ENCODE measurements at regions not wholly inside any gene's neighbourhood (a gene's known extent, or its start where the extent isn't known, plus 50 kb on each side); places are given as distances from the start of the nearest gene placed in this dataset.

DNA sequence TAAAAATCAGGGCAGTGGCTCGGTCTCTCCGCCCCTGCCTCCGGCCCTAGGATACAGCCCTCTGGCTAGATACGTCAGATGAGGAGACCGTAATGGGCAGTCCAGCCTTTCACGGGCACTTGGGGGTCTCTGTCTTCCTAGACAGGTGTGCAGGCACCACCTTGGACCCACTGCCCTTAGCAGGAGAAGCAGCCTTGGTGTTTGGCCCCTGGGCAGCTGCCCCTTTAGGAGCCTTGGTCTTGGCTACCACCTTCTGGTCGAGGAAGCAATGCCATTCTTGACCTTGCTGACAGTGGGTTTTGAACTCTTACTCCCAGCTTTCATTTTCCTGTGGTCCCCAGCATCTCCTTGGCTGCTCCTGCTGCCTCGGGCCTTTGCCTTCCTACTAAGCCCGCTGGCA, 149.7 kb upstream of the FRMD4B start:
- Histone ChIP-seq H3K79me2 (ENCODE audit: insufficient read depth, low read depth) (no peaks in the 10 kb centered on the region), H4K20me1 (ENCODE audit: insufficient read depth) (no peaks in the 10 kb centered on the region), H3K4me2 (no peak overlapping the region), H3K4me1 (ENCODE audit: low read depth, poor library complexity, severe bottlenecking) (no peaks in the 10 kb centered on the region), H3K4me3 (IDR thresholded peaks at IDR 0.05; ENCODE audit: insufficient read depth, low read depth, low read length) (no peak overlapping the region), H3K36me3 (ENCODE audit: insufficient read depth) (no peaks in the 10 kb centered on the region), H3K9ac (no peak overlapping the region), H3K27me3 (ENCODE audit: insufficient read depth, low read depth) (no peaks in the 10 kb centered on the region), H3K27ac (no peak overlapping the region), H2AFZ (ENCODE audit: low read depth) (no peak overlapping the region)
- TF ChIP-seq, protein P1, sequence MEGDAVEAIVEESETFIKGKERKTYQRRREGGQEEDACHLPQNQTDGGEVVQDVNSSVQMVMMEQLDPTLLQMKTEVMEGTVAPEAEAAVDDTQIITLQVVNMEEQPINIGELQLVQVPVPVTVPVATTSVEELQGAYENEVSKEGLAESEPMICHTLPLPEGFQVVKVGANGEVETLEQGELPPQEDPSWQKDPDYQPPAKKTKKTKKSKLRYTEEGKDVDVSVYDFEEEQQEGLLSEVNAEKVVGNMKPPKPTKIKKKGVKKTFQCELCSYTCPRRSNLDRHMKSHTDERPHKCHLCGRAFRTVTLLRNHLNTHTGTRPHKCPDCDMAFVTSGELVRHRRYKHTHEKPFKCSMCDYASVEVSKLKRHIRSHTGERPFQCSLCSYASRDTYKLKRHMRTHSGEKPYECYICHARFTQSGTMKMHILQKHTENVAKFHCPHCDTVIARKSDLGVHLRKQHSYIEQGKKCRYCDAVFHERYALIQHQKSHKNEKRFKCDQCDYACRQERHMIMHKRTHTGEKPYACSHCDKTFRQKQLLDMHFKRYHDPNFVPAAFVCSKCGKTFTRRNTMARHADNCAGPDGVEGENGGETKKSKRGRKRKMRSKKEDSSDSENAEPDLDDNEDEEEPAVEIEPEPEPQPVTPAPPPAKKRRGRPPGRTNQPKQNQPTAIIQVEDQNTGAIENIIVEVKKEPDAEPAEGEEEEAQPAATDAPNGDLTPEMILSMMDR (conservative IDR thresholded peaks at IDR 0.05; ENCODE audit: low read depth, low read length), result no peak

DNA sequence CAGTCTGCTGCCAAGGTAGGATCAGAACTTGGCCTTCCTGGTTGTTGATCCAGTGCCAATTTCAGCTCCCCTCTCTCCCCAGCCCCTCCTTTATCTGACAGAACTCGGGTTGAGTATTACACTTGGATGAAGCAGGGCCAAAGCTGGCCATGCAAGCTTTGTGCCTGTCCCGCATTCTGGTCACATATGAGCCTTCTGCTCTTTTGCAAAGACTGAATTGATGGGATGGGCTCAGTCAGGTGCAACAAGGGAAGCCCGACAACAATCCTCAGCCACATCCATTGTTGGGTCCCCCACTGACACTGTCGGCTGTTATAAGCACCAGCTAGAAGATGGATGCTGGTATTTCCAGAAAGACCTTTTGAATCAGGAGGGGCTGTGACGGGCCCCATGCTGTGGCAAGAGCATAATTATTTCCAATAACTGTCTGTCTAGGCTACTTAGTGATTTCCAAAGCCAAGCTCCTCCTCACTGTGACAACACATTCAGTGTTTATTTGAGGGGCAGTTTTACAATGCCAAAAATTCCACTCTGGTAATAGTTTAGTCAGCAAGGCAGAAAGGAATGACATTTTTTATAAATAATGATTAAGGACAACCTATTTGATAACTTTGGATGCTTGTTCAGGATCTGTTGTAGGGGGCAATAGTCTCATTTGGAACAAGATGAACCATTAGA, 146.8 kb upstream of the FRMD4B start:
- Histone ChIP-seq H3K36me3 (ENCODE audit: insufficient read depth) (no peaks in the 10 kb centered on the region), H4K20me1 (ENCODE audit: insufficient read depth) (no peaks in the 10 kb centered on the region), H3K4me3 (IDR thresholded peaks at IDR 0.05; ENCODE audit: insufficient read depth, low read depth, low read length) (no peak overlapping the region), H3K4me2 (no peak overlapping the region), H3K79me2 (ENCODE audit: insufficient read depth, low read depth) (no peaks in the 10 kb centered on the region), H3K4me1 (ENCODE audit: low read depth, poor library complexity, severe bottlenecking) (no peaks in the 10 kb centered on the region), H3K9ac (no peak overlapping the region), H2AFZ (ENCODE audit: low read depth) (no peak overlapping the region), H3K27me3 (ENCODE audit: insufficient read depth, low read depth) (no peaks in the 10 kb centered on the region), H3K27ac (no peak overlapping the region)
- TF ChIP-seq, protein P1 (conservative IDR thresholded peaks at IDR 0.05; ENCODE audit: low read depth, low read length), result no peak

DNA sequence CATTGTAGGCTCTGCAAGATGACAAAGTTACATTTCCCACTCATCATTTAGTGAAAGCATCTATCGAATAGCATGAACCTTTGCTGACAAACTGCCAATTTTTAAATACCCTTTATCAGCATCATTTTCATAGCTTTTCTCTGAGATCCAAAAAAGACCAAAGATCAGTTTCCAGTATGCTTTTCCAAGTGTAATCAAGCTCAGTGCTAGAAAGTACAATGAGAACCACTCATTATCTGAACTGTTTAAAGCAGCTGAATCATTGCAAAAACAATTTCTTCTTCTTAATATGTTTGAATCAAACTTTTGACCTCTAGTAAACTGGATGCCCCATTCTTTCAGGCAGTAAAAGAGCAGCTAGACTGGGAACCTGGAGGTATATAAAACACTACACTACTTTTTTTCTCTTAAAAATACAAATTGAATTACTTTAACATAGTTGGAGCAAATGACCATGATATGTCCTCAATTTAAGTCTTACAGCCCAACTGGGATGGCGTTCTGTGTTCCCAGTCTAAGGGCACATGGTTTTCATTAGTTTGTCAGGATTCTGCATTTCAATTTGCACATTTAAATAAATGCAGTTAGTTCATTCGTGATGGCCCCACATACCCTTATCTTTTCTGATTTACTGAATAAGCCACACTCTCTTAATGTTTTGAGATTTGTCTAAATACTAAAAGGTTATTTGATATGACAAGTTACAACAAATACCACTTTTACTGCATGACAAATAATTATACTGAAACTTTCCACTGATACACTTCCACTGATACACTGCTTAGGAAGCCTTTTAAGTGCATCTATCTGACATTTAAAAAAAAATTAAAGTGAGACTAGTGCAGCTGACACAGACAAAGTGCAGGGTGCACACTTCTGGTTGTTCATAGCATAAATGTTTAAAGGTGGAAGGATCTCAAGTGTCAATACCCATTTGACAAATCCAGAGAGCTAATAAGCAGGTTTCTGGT, 146.0 kb upstream of the FRMD4B start:
- H3K79me2 ChIP-seq (ENCODE audit: insufficient read depth, low read depth), result no peaks in the 10 kb centered on the region
- TF ChIP-seq, protein P1 (conservative IDR thresholded peaks at IDR 0.05; ENCODE audit: low read depth, low read length), result no peak

DNA sequence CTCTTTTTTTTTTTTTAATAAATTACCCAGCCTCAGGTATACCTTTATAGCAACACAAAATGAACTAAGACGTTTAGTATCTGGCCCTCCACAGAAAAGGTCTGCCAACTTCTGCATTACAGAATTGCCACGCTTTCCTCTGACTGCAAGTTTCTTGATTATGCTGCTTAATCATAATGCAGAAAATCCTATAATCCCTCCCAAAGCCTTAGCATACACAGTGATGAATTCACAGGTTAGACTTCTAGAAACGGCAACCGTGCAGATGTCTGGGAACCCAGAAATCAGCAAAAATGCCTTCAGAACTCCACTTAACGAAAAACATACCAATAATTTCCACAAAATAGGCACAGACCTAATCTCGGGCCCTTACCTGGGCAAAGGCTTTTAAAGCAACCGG, 144.7 kb upstream of the FRMD4B start:
- Histone ChIP-seq H3K4me1 (ENCODE audit: low read depth, poor library complexity, severe bottlenecking) (no peaks in the 10 kb centered on the region), H3K4me3 (IDR thresholded peaks at IDR 0.05; ENCODE audit: insufficient read depth, low read depth, low read length) (no peak overlapping the region), H3K27me3 (ENCODE audit: insufficient read depth, low read depth) (no peaks in the 10 kb centered on the region), H2AFZ (ENCODE audit: low read depth) (no peak overlapping the region), H3K27ac (no peak overlapping the region), H3K36me3 (ENCODE audit: insufficient read depth) (no peaks in the 10 kb centered on the region), H4K20me1 (ENCODE audit: insufficient read depth) (no peaks in the 10 kb centered on the region), H3K9ac (no peak overlapping the region), H3K4me2 (no peak overlapping the region), H3K79me2 (ENCODE audit: insufficient read depth, low read depth) (no peaks in the 10 kb centered on the region)
- TF ChIP-seq, protein P1 (conservative IDR thresholded peaks at IDR 0.05; ENCODE audit: low read depth, low read length), result no peak

More for the DNA sequence above, 146.0 kb upstream of the FRMD4B start:
- Histone ChIP-seq H3K27me3 (ENCODE audit: insufficient read depth, low read depth) (no peaks in the 10 kb centered on the region), H4K20me1 (ENCODE audit: insufficient read depth) (no peaks in the 10 kb centered on the region), H3K36me3 (ENCODE audit: insufficient read depth) (no peaks in the 10 kb centered on the region), H3K9ac (no peak overlapping the region), H3K4me3 (IDR thresholded peaks at IDR 0.05; ENCODE audit: insufficient read depth, low read depth, low read length) (no peak overlapping the region), H3K4me1 (ENCODE audit: low read depth, poor library complexity, severe bottlenecking) (no peaks in the 10 kb centered on the region), H3K4me2 (no peak overlapping the region), H2AFZ (ENCODE audit: low read depth) (no peak overlapping the region), H3K27ac (no peak overlapping the region)

Data from KMS-11 (cell line).